Neuronal stem cell (in vitro differentiated cells): ENCODE measurements at regions not wholly inside any gene's neighbourhood (a gene's known extent, or its start where the extent isn't known, plus 50 kb on each side); places are given as distances from the start of the nearest gene placed in this dataset.

Source experiments
- DNase-seq: peaks from one replicate; pipeline ENCODE4 v3.0.0-alpha.2; 2013; ENCODE audit warnings: low spot score
- H2AFZ ChIP-seq: one replicate; pipeline ENCODE4 v1.6.1; 2013; ENCODE audit warnings: mild to moderate bottlenecking, low read length, inconsistent platforms
- H2AK5ac ChIP-seq: 2 replicates; pipeline ENCODE4 v1.6.1; 2013; ENCODE audit warnings: low read depth, mild to moderate bottlenecking, inconsistent platforms, low read length, moderate library complexity, mixed read lengths
- H2BK120ac ChIP-seq: 2 replicates; pipeline ENCODE4 v1.6.1; 2013; ENCODE audit warnings: low read depth, mild to moderate bottlenecking, inconsistent platforms, low read length, moderate library complexity, mixed read lengths
- H2BK12ac ChIP-seq: one replicate; pipeline ENCODE4 v1.6.1; 2013; ENCODE audit warnings: low read length, inconsistent platforms
- H2BK15ac ChIP-seq: 2 replicates; pipeline ENCODE4 v1.6.1; 2013; ENCODE audit warnings: mild to moderate bottlenecking, low read length, inconsistent platforms, mixed read lengths
- H2BK5ac ChIP-seq: one replicate; pipeline ENCODE4 v1.6.1; 2013; ENCODE audit warnings: inconsistent platforms, mild to moderate bottlenecking, low read length, moderate library complexity
- H3K14ac ChIP-seq: one replicate; pipeline ENCODE4 v1.6.1; 2013; ENCODE audit warnings: low read length, inconsistent platforms
- H3K18ac ChIP-seq: 2 replicates; pipeline ENCODE4 v1.6.1; 2013; ENCODE audit warnings: low read length, inconsistent platforms
- H3K23ac ChIP-seq: 2 replicates; pipeline ENCODE4 v1.6.1; 2013; ENCODE audit warnings: low read depth, mild to moderate bottlenecking, mixed read lengths, low read length, inconsistent platforms; ENCODE audit not compliant: poor library complexity
- H3K27ac ChIP-seq: replicated peaks from 3 replicates; pipeline ENCODE4 v1.5.1; 2013; ENCODE audit warnings: low read length, inconsistent platforms
- H3K27me3 ChIP-seq, 3 experiments: 2 replicates each; pipeline ENCODE4 v1.6.1; 2013; ENCODE audit warnings: low read length in 3 of 3, mild to moderate bottlenecking in 2 of 3, inconsistent platforms in 1 of 3, low read depth in 1 of 3, mixed read lengths in 1 of 3, moderate library complexity in 1 of 3; ENCODE audit not compliant: control insufficient read depth in 3 of 3, insufficient read depth in 3 of 3
- H3K36me3 ChIP-seq, 2 donors: replicated peaks in 1 of 2; 2 replicates each; pipeline ENCODE4 v1.6.1; 2013; ENCODE audit warnings: low read length in 2 of 2; ENCODE audit not compliant: control insufficient read depth in 2 of 2, insufficient read depth in 2 of 2
- H3K4ac ChIP-seq: 2 replicates; pipeline ENCODE4 v1.6.1; 2013; ENCODE audit warnings: inconsistent platforms, mild to moderate bottlenecking, low read length, moderate library complexity
- H3K4me1 ChIP-seq, 2 donors: 1 replicate in 1 of 2; 2 replicates in 1 of 2; pipeline ENCODE4 v1.6.1; 2013; ENCODE audit warnings: low read length in 2 of 2, low read depth in 1 of 2; ENCODE audit not compliant: control insufficient read depth in 2 of 2, insufficient read depth in 1 of 2
- H3K4me2 ChIP-seq: one replicate; pipeline ENCODE4 v1.6.1; 2013; ENCODE audit warnings: mild to moderate bottlenecking, low read length, inconsistent platforms; ENCODE audit not compliant: insufficient read depth, poor library complexity, severe bottlenecking
- H3K4me3 ChIP-seq, 2 donors: 2 replicates each; pipeline ENCODE4 v1.5.1; 2013; ENCODE audit warnings: low read length in 2 of 2, mild to moderate bottlenecking in 2 of 2, inconsistent platforms in 1 of 2, moderate library complexity in 1 of 2
- H3K79me1 ChIP-seq: one replicate; pipeline ENCODE4 v1.6.1; 2013; ENCODE audit warnings: low read depth, mild to moderate bottlenecking, inconsistent platforms, low read length, moderate library complexity
- H3K9ac ChIP-seq: one replicate; pipeline ENCODE4 v1.6.1; 2013; ENCODE audit warnings: mild to moderate bottlenecking, low read depth, low read length, inconsistent platforms; ENCODE audit not compliant: poor library complexity
- H3K9me3 ChIP-seq, 2 donors: replicated peaks in 1 of 2; 2 replicates each; pipeline versions ENCODE3 to v1.6.1; 2013; ENCODE audit warnings: low read length in 2 of 2, mild to moderate bottlenecking in 2 of 2, inconsistent platforms in 1 of 2, low read depth in 1 of 2, mixed read lengths in 1 of 2, moderate library complexity in 1 of 2; ENCODE audit not compliant: control insufficient read depth in 2 of 2, insufficient read depth in 1 of 2
- H4K8ac ChIP-seq: one replicate; pipeline ENCODE4 v1.6.1; 2013; ENCODE audit warnings: low read depth, mild to moderate bottlenecking, inconsistent platforms, low read length, moderate library complexity
- H4K91ac ChIP-seq: one replicate; pipeline ENCODE4 v1.6.1; 2013; ENCODE audit warnings: low read length, low read depth, mild to moderate bottlenecking, inconsistent platforms; ENCODE audit not compliant: poor library complexity
- WGBS, 2 donors: extraction: QIAGEN DNeasy Blood & Tissue Kit; methylation state at CpG; one replicate each; pipeline ENCODE4 v1.1.7; 2013; ENCODE audit warnings: missing lambda C conversion rate in 2 of 2, mixed read lengths in 1 of 2; ENCODE audit not compliant: insufficient read length in 2 of 2, insufficient replicate concordance in 1 of 2; ENCODE audit errors: extremely low coverage in 2 of 2; 5-methylcytosine and 5-hydroxymethylcytosine counted together

- no peak overlapping the region for H3K4me3 ChIP-seq
- H2BK5ac ChIP-seq: no peak overlapping the region
- no peaks in the 10 kb centered on the region for H3K79me1 ChIP-seq
- H3K27ac ChIP-seq: no peak overlapping the region
- H3K23ac ChIP-seq: no peak overlapping the region
- peak; percentile 12 for DNase-seq
- H2BK120ac ChIP-seq: no peak overlapping the region
- H3K18ac ChIP-seq: no peak overlapping the region
- no peaks in the 10 kb centered on the region for H3K9me3 ChIP-seq
- no peak overlapping the region for H4K8ac ChIP-seq
- H4K91ac ChIP-seq: no peak overlapping the region
- no peak overlapping the region for H3K9ac ChIP-seq
- peaks cover 0 to 3% of the 10 kb centered on the region in 2 donors for H3K4me1 ChIP-seq
- no peak overlapping the region for H3K4me2 ChIP-seq
- H2BK15ac ChIP-seq: no peak overlapping the region
- H3K27me3 ChIP-seq: no peaks in the 10 kb centered on the region
- no peak overlapping the region for H2AK5ac ChIP-seq
- no peaks in the 10 kb centered on the region for H3K36me3 ChIP-seq
- H3K14ac ChIP-seq: no peak overlapping the region
- no CpG with 5 or more reads among the region's 4 CpGs for WGBS, 2 donors
- peak overlapping the region; percentile 28 for H2AFZ ChIP-seq
- no peak overlapping the region for H2BK12ac ChIP-seq
- H3K4ac ChIP-seq: no peak overlapping the region
These were observed 726.4 kb upstream of the TYRP1 start for GRCh38 chr9:11966786-11967185.

GRCh38 chr9:11968631-11969030 is 724.6 kb upstream of the TYRP1 start:
- Histone ChIP-seq H4K8ac (no peak overlapping the region), H2BK12ac (no peak overlapping the region), H3K9me3 (no peaks in the 10 kb centered on the region), H3K4ac (no peak overlapping the region), H3K79me1 (no peaks in the 10 kb centered on the region), H3K9ac (no peak overlapping the region), H3K14ac (no peak overlapping the region), H3K27me3 (no peaks in the 10 kb centered on the region), H2BK5ac (no peak overlapping the region), H3K4me3 (no peak overlapping the region), H2AK5ac (no peak overlapping the region), H3K36me3 (no peaks in the 10 kb centered on the region), H3K4me2 (no peak overlapping the region), H3K23ac (no peak overlapping the region), H3K4me1 (peaks cover 0 to 3% of the 10 kb centered on the region in 2 donors), H3K27ac (no peak overlapping the region), H2AFZ (no peak overlapping the region), H2BK120ac (no peak overlapping the region), H4K91ac (no peak overlapping the region), H2BK15ac (no peak overlapping the region), H3K18ac (no peak overlapping the region)
- no peak for DNase-seq
- 100% methylated on average over 1 of the region's 1 CpG; no CpG with 5 or more reads in 1 of the 2 donors for WGBS, 2 donors

- H3K4me3 ChIP-seq: no peak overlapping the region
- no peak overlapping the region for H2BK5ac ChIP-seq
- no peak overlapping the region for H3K9ac ChIP-seq
- H2AK5ac ChIP-seq: no peak overlapping the region
- no CpG with 5 or more reads among the region's 1 CpG for WGBS, 2 donors
- H2AFZ ChIP-seq: no peak overlapping the region
- no peaks in the 10 kb centered on the region for H3K4me1 ChIP-seq
- H3K27ac ChIP-seq: no peak overlapping the region
- no peak overlapping the region for H2BK12ac ChIP-seq
- no peaks in the 10 kb centered on the region for H3K9me3 ChIP-seq
- H3K4ac ChIP-seq: no peak overlapping the region
- no peak overlapping the region for H4K91ac ChIP-seq
- H3K23ac ChIP-seq: no peak overlapping the region
- no peak overlapping the region for H2BK120ac ChIP-seq
- H4K8ac ChIP-seq: no peak overlapping the region
- H3K27me3 ChIP-seq: no peaks in the 10 kb centered on the region
- no peak overlapping the region for H3K14ac ChIP-seq
- no peaks in the 10 kb centered on the region for H3K36me3 ChIP-seq
- H2BK15ac ChIP-seq: no peak overlapping the region
- H3K4me2 ChIP-seq: no peak overlapping the region
- DNase-seq: no peak
- H3K18ac ChIP-seq: no peak overlapping the region
- H3K79me1 ChIP-seq: no peaks in the 10 kb centered on the region
These were observed 720.2 kb upstream of the TYRP1 start for GRCh38 chr9:11973011-11973410.

GRCh38 chr9:11973511-11973910 is 719.7 kb upstream of the TYRP1 start:
- H4K91ac ChIP-seq: no peak overlapping the region
- no peak for DNase-seq

More at GRCh38 chr9:11973511-11973910, 719.7 kb upstream of the TYRP1 start:
- Histone ChIP-seq H3K4me2 (no peak overlapping the region), H2BK5ac (no peak overlapping the region), H2BK120ac (no peak overlapping the region), H3K18ac (no peak overlapping the region), H3K27me3 (no peaks in the 10 kb centered on the region), H3K9me3 (no peaks in the 10 kb centered on the region), H2AK5ac (no peak overlapping the region), H3K36me3 (no peaks in the 10 kb centered on the region), H2BK12ac (no peak overlapping the region), H3K79me1 (no peaks in the 10 kb centered on the region), H3K4me1 (no peaks in the 10 kb centered on the region), H2AFZ (no peak overlapping the region), H3K4ac (no peak overlapping the region), H3K23ac (no peak overlapping the region), H3K9ac (no peak overlapping the region), H3K4me3 (no peak overlapping the region), H3K27ac (no peak overlapping the region), H2BK15ac (no peak overlapping the region), H3K14ac (no peak overlapping the region), H4K8ac (no peak overlapping the region)
- WGBS, 2 donors: no CpG with 5 or more reads among the region's 1 CpG
